ENCODE measurements at regions not wholly inside any gene's neighbourhood (a gene's known extent, or its start where the extent isn't known, plus 50 kb on each side); places are given as distances from the start of the nearest gene placed in this dataset.
"Not testable (repeated sequence)": the region's sequence is repeated elsewhere in the genome, so short reads cannot be mapped to it uniquely, and the experiment has no call there.

GRCh38 chr7:131662301-131662873 is 106.0 kb upstream of the PODXL start:
- TF ChIP-seq CTCF (conservative IDR thresholded peaks at IDR 0.05 in 1 of 2, IDR thresholded peaks at IDR 0.05 in 1 of 2; ENCODE audit: extremely low read depth in 1 of 2, insufficient read depth in 1 of 2, low read depth in 1 of 2, low read length in 2 of 2); EZH2 (IDR thresholded peaks at IDR 0.05; ENCODE audit: borderline replicate concordance, low read length): not testable (repeated sequence)
